ENCODE measurements at regions not wholly inside any gene's neighbourhood (a gene's known extent, or its start where the extent isn't known, plus 50 kb on each side); places are given as distances from the start of the nearest gene placed in this dataset.

DNA sequence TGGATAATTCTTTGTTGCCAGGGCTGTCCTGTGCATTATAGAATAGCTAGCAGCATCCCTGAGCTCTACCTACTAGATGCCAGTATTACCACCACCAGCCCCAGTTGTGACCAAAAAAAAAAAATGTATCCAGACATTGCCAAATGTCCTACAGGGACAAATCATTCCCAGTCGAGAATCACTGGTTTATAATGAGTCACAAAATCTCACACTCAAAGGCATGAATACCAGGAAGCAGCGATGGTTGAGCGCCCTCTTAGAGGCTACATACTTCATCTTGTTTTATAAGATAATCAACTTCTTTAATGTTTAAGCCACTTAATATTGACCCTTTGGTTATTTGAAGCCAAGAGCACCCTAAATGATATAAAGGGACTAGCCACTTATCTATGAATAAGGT, 297.3 kb downstream of the DHX15 start:
- no peak for DNase-seq (ENCODE audit: low spot score)

DNA sequence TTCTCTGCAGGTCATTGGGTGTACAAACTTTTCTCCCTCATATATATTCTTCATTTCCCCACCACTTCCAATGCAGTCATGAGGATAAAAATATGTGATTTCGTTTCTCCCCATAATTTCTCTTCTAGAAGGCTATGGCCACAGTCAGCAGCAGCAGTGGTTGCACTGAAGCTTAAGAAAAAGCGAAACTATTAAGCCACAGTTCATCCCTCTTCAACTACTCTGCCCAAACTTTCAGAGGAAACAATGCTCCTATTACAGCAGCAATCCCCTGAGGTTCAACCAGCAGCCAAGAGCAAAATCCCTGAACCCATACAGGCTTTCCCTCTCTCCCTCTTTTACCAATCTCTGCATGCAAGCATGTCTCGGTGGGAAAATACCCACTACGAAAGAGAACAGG, 298.6 kb downstream of the DHX15 start:
- DNase-seq (ENCODE audit: low spot score), result no peak

- DNase-seq (ENCODE audit: low spot score), result no peak
Measured at GRCh38 chr4:24282446-24282845, 301.9 kb downstream of the DHX15 start.

GRCh38 chr4:24279911-24280375, 304.4 kb downstream of the DHX15 start:
- DNase-seq (ENCODE audit: low spot score), result no peak

GRCh38 chr4:24279469-24279868, 304.9 kb downstream of the DHX15 start:
- no peak for DNase-seq (ENCODE audit: low spot score)

DNA sequence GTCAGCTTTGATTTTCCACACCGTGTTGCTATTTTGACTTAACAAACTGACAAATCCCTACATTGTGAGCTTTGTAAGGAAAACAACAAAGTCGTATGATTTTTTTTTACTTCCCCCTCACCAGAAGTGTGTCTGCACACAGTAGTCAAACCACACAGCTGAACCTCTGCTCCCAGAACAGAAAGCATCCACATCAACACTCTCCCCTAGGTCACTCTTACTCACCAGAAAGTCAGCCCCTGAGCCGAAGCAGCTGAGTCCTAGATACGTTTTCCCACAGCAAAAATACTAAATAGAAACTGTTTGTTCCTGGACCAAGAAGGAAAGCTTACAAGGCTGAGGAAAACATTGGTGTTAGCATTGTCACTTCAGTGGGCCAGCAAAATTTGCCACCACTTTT, 305.7 kb downstream of the DHX15 start:
- no peak for DNase-seq (ENCODE audit: low spot score)

DNA sequence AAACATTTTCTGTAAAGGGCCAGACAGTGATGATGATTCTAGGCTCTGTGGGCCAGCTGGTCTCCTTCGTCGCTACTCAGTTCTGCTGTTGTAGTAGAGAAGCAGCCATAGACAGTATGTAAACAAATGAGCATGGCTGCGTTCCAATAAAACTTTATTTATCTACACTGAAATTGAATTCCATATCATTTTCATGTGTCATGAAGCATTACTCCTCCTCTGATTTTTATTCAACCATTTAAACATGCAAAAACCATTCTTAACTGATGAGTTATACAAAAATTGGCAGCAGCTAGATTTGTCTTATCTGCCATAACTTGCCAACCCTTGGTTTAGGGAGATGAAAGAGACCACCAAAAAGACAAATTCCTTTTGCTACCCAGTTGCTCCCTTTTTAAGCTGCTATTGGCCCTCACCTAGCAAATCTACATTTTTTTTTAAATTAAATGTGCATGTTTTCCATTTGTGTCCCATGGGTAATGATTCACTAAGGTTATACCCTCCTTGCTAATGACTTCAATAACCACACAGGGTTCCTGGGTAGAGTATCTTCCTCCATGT, 309.9 kb downstream of the DHX15 start:
- no peak for DNase-seq (ENCODE audit: low spot score)

DNA sequence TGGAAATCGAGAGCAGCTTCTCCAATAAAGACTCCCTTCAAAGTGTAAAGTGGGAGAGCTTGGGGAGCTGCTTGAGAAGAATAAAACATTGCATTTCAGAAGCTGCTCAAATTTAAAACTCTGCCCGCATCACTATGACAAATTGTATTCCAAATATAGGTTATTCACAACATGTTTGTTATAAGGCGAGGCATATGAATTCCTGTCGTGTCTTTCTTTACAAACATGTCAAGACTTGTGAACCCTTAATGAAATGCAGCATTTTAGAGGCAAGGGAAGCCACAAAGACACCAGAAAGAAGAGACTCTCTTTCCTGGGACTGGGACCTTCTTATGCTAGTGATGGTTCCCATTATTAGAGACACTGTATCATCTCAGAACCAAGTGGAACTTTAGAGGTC, 311.2 kb downstream of the DHX15 start:
- DNase-seq (ENCODE audit: low spot score), result no peak

DNA sequence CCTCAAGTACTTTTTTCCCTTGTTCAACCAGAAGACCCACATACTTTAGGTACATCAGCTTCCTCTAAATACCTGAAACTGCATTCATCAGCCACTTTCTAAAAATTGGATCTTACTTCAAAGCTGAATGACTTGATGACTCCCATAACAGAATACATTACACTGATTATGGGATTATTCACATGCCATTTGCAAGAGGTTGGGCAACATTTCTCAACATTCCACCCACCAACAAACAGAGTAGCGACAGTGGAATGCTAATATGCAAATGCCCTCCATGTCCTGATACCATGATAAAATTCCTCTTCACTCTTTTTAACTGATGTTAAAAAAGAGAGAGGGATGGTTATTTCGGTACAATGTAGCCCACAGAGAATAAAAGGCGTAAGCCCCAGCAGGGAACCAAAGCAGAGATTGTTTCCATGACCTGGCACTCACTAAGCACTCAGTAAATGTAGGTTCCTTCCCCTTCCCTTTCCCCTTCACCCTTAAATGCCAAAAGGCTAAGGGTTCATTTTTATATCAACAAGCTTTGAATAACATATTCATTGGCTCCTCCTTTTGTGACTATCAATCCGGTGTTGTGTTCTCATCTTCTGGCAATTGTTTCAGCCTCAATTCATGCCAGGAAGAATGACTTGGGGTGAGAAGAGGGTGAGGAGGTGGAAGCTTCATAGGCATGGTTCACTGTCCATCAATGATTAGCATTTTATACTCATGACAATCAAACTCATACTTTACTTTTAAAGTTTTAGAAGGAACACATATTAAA, 317.2 kb downstream of the DHX15 start:
- no peak for DNase-seq (ENCODE audit: low spot score)

DNA sequence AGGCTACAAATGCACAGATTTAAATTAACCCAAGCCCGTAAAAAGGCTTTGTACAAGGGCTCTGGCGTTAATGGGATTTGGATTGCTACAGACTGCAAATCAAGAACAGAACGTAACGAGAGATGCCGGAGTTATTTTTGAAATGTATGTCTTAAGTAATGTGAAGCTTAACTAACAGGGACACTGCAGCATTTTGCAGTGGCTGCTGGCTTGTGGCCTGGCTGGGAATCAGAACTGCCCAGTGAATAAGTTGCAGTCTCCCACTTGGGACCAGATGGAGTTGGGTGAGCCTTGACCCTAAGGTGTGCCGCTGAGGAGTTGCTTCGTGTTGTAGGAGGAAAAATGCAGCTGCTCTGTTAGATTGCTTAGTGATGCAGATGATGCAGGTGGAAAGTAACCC, 318.4 kb downstream of the DHX15 start:
- DNase-seq (ENCODE audit: low spot score), result no peak

- DNase-seq (ENCODE audit: low spot score), result no peak
Measured at GRCh38 chr4:24262616-24263015, 321.7 kb downstream of the DHX15 start.

DNA sequence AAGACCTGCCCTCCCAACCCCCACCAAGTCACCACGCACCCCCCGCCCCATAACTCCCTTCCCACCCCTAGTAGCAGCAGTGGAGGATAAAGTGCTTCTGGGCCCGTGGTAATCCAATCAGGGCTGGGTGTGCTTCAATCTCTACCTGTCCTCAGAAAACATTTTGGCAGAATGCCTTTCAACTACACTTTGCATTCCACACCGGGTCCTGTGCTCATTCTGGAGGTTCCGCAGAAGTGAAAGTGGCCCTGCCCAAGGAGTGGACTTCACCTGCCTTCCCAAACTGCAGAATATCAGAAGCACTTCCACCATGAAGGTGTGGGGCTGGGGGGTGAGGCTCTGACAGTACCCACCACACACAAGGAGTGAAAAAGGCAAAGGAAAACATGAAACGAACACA, 322.3 kb downstream of the DHX15 start:
- no peak for DNase-seq (ENCODE audit: low spot score)

- DNase-seq (ENCODE audit: low spot score), result no peak
Measured at GRCh38 chr4:24260923-24261564, 323.3 kb downstream of the DHX15 start.

- no peak for DNase-seq (ENCODE audit: low spot score)
Measured at GRCh38 chr4:24260133-24260715, 324.1 kb downstream of the DHX15 start.

DNA sequence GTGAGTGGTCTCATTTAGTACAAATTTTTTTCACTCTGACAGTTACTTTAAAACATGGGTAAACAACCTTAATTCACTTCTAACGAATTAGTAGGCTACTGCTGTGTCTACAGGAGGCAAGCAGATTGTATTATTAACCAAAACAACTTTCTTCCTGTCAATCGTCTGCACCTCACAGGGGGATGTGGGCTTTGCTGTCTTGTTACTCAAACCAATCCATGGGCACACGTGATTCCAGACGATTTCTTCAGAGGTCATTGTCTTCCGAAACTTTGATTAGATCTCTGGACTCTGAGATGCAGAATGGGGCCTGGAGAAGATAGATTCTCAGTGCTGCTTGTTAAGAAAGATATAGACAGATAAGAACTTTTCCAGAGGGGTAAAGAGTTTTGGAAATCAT, 327.8 kb downstream of the DHX15 start:
- DNase-seq (ENCODE audit: low spot score), result no peak

DNA sequence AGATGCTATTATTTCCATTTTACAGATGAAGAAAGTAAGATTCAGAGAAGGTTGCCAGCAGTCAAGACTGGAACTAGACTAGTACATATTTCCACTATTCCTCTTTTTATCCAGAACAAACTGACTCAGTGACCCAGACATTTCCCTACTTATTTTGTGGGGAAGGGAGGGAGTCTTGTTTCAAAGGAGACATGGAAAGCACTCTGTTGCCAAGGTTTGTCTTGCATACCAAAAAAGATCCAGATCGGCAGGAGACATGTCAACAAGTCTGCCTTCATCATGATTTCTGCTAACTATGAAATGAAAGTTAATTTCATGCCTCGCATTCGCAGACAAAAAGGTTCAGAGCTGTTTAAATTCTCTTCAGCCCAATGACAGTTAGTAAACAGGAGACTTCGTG, 328.3 kb downstream of the DHX15 start:
- DNase-seq (ENCODE audit: low spot score), result no peak

- no peak for DNase-seq (ENCODE audit: low spot score)
Measured at GRCh38 chr4:24252121-24252520, 332.2 kb downstream of the DHX15 start.

- DNase-seq (ENCODE audit: low spot score), result no peak
Measured at GRCh38 chr4:24251589-24251988, 332.8 kb downstream of the DHX15 start.

- no peak for DNase-seq (ENCODE audit: low spot score)
Measured at GRCh38 chr4:24249972-24250371, 334.4 kb downstream of the DHX15 start.

GRCh38 chr4:24248674-24249630, 335.4 kb downstream of the DHX15 start:
- no peak for DNase-seq (ENCODE audit: low spot score)

DNA sequence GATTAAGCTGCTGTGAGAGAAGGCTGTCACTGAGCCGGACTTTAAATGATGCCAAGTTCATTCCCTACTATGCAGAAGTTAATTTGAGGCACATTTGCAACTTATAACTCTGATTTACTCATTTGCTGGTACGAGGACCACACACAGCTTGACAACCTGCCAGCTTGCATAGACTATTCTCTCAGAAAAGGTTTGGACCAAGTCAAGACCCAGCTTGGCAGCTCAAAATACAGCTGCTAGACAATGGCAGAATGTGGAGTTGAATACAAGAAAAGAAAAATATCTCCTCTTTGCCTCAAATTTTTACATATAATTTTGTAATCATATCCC, 338.9 kb downstream of the DHX15 start:
- no peak for DNase-seq (ENCODE audit: low spot score)

Data from GM03348 (cell line).